CD14-positive monocyte (primary cell): ENCODE measurements at regions not wholly inside any gene's neighbourhood (a gene's known extent, or its start where the extent isn't known, plus 50 kb on each side); places are given as distances from the start of the nearest gene placed in this dataset.

Experiments
- DNase-seq, 3 donors: peaks; one replicate each; pipeline ENCODE4 v3.0.0-alpha.2; 2011 to 2022
- H2AFZ ChIP-seq: 2 replicates; pipeline ENCODE4 v1.6.0; 2012; ENCODE audit warnings: mild to moderate bottlenecking, low read depth, low read length, inconsistent platforms; ENCODE audit not compliant: insufficient read depth, poor library complexity, severe bottlenecking
- H3K27ac ChIP-seq, 2 donors: 1 replicate in 1 of 2; 2 replicates in 1 of 2; pipeline ENCODE4 v1.5.1; 2012 to 2013; ENCODE audit warnings: low read length in 2 of 2, control low read depth in 1 of 2, inconsistent platforms in 1 of 2, low read depth in 1 of 2, mild to moderate bottlenecking in 1 of 2
- H3K27me3 ChIP-seq, 2 donors: one replicate each; pipeline versions ENCODE4 v1.6.0 to v1.6.1; 2011 to 2013; ENCODE audit warnings: low read length in 2 of 2; ENCODE audit not compliant: control insufficient read depth in 2 of 2, insufficient read depth in 2 of 2
- H3K36me3 ChIP-seq, 2 donors: replicated peaks in 1 of 2; 1 replicate in 1 of 2; 2 replicates in 1 of 2; pipeline versions ENCODE4 v1.5.1 to v1.6.1; 2012 to 2013; ENCODE audit warnings: low read length in 2 of 2, control low read depth in 1 of 2, inconsistent platforms in 1 of 2, mild to moderate bottlenecking in 1 of 2; ENCODE audit not compliant: insufficient read depth in 2 of 2, control insufficient read depth in 1 of 2
- H3K4me1 ChIP-seq, 2 donors: 1 replicate in 1 of 2; 2 replicates in 1 of 2; pipeline versions ENCODE4 v1.5.1 to v1.6.1; 2012 to 2013; ENCODE audit warnings: low read length in 2 of 2, control low read depth in 1 of 2, inconsistent platforms in 1 of 2, mild to moderate bottlenecking in 1 of 2, moderate library complexity in 1 of 2; ENCODE audit not compliant: insufficient read depth in 2 of 2, control insufficient read depth in 1 of 2
- H3K4me2 ChIP-seq: replicated peaks from 2 replicates; pipeline ENCODE3; 2012; ENCODE audit warnings: low read length, moderate library complexity, mild to moderate bottlenecking; ENCODE audit not compliant: poor library complexity, severe bottlenecking; ENCODE audit errors: extremely low read depth
- H3K4me3 ChIP-seq, 3 experiments: fragments of 200-600 bp in 1 of 3; sonication (generic) in 1 of 3; replicated peaks in 1 of 3; 1 replicate in 2 of 3; 2 replicates in 1 of 3; pipeline ENCODE4 v1.5.1; 2011 to 2013; ENCODE audit warnings: low read length in 3 of 3, mild to moderate bottlenecking in 3 of 3, control low read depth in 2 of 3, low read depth in 2 of 3, inconsistent platforms in 1 of 3, moderate library complexity in 1 of 3
- H3K79me2 ChIP-seq: 2 replicates; pipeline ENCODE4 v1.6.0; 2012; ENCODE audit warnings: mild to moderate bottlenecking, control low read depth, inconsistent platforms, low read length, moderate library complexity; ENCODE audit not compliant: insufficient read depth
- H3K9ac ChIP-seq: 2 replicates; pipeline ENCODE4 v1.6.0; 2017; ENCODE audit warnings: low read length, mild to moderate bottlenecking; ENCODE audit not compliant: insufficient read depth, poor library complexity, severe bottlenecking
- H3K9me3 ChIP-seq, 2 donors: replicated peaks in 1 of 2; 1 replicate in 1 of 2; 2 replicates in 1 of 2; pipeline versions ENCODE4 v1.5.1 to v1.6.1; 2012 to 2013; ENCODE audit warnings: low read length in 2 of 2, control low read depth in 1 of 2; ENCODE audit not compliant: control insufficient read depth in 1 of 2, insufficient read depth in 1 of 2
- H4K20me1 ChIP-seq: 2 replicates; pipeline ENCODE4 v1.6.0; 2012; ENCODE audit warnings: mild to moderate bottlenecking, low read length, control low read depth, moderate library complexity; ENCODE audit not compliant: insufficient read depth
- H3K27ac Mint-ChIP-seq, 7 donors: one replicate each; pipeline ENCODE4 v1.8.0; 2020; ENCODE audit warnings: mild to moderate bottlenecking in 7 of 7, mixed read lengths in 7 of 7, moderate library complexity in 6 of 7, inconsistent platforms in 2 of 7
- H3K27me3 Mint-ChIP-seq, 3 donors: one replicate each; pipeline ENCODE4 v1.8.0; 2021 to 2022; ENCODE audit warnings: low read depth in 3 of 3, mild to moderate bottlenecking in 3 of 3, mixed read lengths in 3 of 3, moderate library complexity in 3 of 3, inconsistent platforms in 1 of 3
- H3K36me3 Mint-ChIP-seq, 2 donors: one replicate each; pipeline ENCODE4 v1.8.0; 2020; ENCODE audit warnings: mixed read lengths in 2 of 2, inconsistent platforms in 1 of 2, mild to moderate bottlenecking in 1 of 2
- H3K4me1 Mint-ChIP-seq: one replicate; pipeline ENCODE4 v1.8.0; 2020; ENCODE audit warnings: mild to moderate bottlenecking, mixed read lengths
- H3K4me3 Mint-ChIP-seq, 2 donors: one replicate each; pipeline ENCODE4 v1.8.0; 2020; ENCODE audit warnings: mild to moderate bottlenecking in 2 of 2, mixed read lengths in 2 of 2, moderate library complexity in 1 of 2
- H3K9me3 Mint-ChIP-seq, 7 donors: one replicate each; pipeline ENCODE4 v1.8.0; 2020 to 2022; ENCODE audit warnings: mixed read lengths in 7 of 7, mild to moderate bottlenecking in 6 of 7, moderate library complexity in 6 of 7, inconsistent platforms in 2 of 7
- WGBS: methylation state at CpG from one replicate; pipeline ENCODE4 v1.1.5; 2013; ENCODE audit warnings: missing lambda C conversion rate; ENCODE audit not compliant: insufficient coverage; 5-methylcytosine and 5-hydroxymethylcytosine counted together
- intact Hi-C, 2 donors: fragments of 100-400 bp; cut with micrococcal nuclease; formaldehyde crosslinking; loops; one replicate each; pipeline versions ENCODE4 v1.15.0 to v1.15.1; 2023
- TF ChIP-seq, protein P1 (sequence below): fragments of 200-600 bp; IDR thresholded peaks from one replicate; pipeline ENCODE4 v1.8.0; 2022; ENCODE audit warnings: antibody characterized with exemption, mild to moderate bottlenecking

DNA sequence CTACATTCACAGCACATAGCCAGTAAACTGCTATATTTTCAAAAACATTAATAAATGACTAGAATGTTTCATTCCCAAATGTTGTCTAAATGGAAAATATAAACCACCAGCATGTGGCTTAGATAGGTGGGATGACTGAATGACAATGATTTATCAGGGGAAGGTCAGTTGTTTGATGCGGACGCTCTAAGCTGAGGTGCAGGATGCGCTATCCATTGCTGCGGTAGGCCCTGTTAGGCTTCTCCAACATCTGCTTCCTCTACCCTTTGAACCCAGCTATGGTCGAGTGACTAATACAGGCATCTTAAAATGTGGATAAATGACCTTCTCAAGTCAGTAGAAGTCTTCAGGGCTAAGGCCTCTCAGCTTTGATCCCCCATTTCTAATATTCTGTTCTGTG is 584.2 kb downstream of the CMPK2 start:
- no peak overlapping the region for H3K4me2 ChIP-seq
- intact Hi-C loops = no loop called here
- no CpG with 5 or more reads among the region's 5 CpGs for WGBS
- H3K36me3 Mint-ChIP-seq = no peaks in the 10 kb centered on the region
- DNase-seq = no peak
- H4K20me1 ChIP-seq = no peaks in the 10 kb centered on the region
- no peaks in the 10 kb centered on the region for H3K36me3 ChIP-seq
- H3K9me3 Mint-ChIP-seq = peaks cover 0 to 7% (median 4%) of the 10 kb centered on the region in 7 donors
- no peak overlapping the region for H3K9ac ChIP-seq
- H3K79me2 ChIP-seq = no peaks in the 10 kb centered on the region
- no peaks in the 10 kb centered on the region for H3K27me3 ChIP-seq
- peaks cover 0 to 8% of the 10 kb centered on the region in 2 donors for H3K9me3 ChIP-seq
- H2AFZ ChIP-seq = no peak overlapping the region
- H3K27me3 Mint-ChIP-seq = peaks cover 0 to 3% (median 0%) of the 10 kb centered on the region in 3 donors
- H3K27ac Mint-ChIP-seq = no peak overlapping the region
- no peaks in the 10 kb centered on the region for H3K4me1 ChIP-seq
- H3K27ac ChIP-seq = no peak overlapping the region
- H3K4me3 ChIP-seq = no peak overlapping the region
- TF ChIP-seq, protein P1, sequence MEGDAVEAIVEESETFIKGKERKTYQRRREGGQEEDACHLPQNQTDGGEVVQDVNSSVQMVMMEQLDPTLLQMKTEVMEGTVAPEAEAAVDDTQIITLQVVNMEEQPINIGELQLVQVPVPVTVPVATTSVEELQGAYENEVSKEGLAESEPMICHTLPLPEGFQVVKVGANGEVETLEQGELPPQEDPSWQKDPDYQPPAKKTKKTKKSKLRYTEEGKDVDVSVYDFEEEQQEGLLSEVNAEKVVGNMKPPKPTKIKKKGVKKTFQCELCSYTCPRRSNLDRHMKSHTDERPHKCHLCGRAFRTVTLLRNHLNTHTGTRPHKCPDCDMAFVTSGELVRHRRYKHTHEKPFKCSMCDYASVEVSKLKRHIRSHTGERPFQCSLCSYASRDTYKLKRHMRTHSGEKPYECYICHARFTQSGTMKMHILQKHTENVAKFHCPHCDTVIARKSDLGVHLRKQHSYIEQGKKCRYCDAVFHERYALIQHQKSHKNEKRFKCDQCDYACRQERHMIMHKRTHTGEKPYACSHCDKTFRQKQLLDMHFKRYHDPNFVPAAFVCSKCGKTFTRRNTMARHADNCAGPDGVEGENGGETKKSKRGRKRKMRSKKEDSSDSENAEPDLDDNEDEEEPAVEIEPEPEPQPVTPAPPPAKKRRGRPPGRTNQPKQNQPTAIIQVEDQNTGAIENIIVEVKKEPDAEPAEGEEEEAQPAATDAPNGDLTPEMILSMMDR = no peak
- H3K4me3 Mint-ChIP-seq = no peak overlapping the region
- no peaks in the 10 kb centered on the region for H3K4me1 Mint-ChIP-seq

DNA sequence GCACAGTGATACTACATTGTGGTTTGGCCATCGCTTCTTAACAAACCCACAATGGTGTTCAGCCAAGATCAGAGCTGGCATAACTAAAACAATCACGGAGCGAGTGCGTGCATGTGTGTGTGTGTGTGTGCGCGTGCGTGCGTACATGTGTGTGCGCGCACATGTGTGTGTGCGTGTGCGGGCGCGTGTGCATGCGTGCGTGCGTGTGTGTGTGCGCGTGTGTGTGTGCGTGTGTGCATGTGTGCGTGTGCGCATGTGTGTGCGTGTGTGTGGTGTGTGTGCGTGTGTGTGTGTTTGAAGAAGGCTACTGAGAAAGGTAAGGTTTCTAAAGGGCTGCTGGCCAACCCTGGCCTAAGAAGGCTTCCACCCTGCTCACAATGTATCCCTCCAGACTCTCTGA is 582.4 kb downstream of the CMPK2 start:
- Histone ChIP-seq H3K4me2 (no peak overlapping the region), H3K4me1 (no peaks in the 10 kb centered on the region), H3K79me2 (no peaks in the 10 kb centered on the region), H3K27me3 (no peaks in the 10 kb centered on the region), H3K36me3 (no peaks in the 10 kb centered on the region), H3K27ac (no peak overlapping the region), H4K20me1 (no peaks in the 10 kb centered on the region), H2AFZ (no peak overlapping the region), H3K9me3 (peaks cover 0 to 8% of the 10 kb centered on the region in 2 donors), H3K9ac (no peak overlapping the region), H3K4me3 (no peak overlapping the region)
- no peaks in the 10 kb centered on the region for H3K4me1 Mint-ChIP-seq
- H3K36me3 Mint-ChIP-seq = no peaks in the 10 kb centered on the region
- no peak overlapping the region for H3K4me3 Mint-ChIP-seq
- TF ChIP-seq, protein P1 = no peak
- H3K27me3 Mint-ChIP-seq = peaks cover 0 to 3% (median 0%) of the 10 kb centered on the region in 3 donors
- intact Hi-C loops = no loop called here
- no peak for DNase-seq
- 98% methylated on average over 8 of the region's 24 CpGs for WGBS
- no peak overlapping the region for H3K27ac Mint-ChIP-seq
- peaks cover 0 to 7% (median 3%) of the 10 kb centered on the region in 7 donors for H3K9me3 Mint-ChIP-seq
